HEK293 (cell line): ENCODE measurements at regions not wholly inside any gene's neighbourhood (a gene's known extent, or its start where the extent isn't known, plus 50 kb on each side); places are given as distances from the start of the nearest gene placed in this dataset.

Experiments used
- RBAK ChIP-seq: fragments of 450-650 bp; formaldehyde crosslinking; IDR thresholded peaks from 2 replicates; pipeline ENCODE4 v1.5.1; 2016; ENCODE audit warnings: missing biosample characterization, missing genetic modification characterization
- ZNF121 ChIP-seq: fragments of 450-650 bp; formaldehyde crosslinking; IDR thresholded peaks from 2 replicates; pipeline ENCODE4 v1.5.1; 2016; ENCODE audit warnings: missing biosample characterization, missing genetic modification characterization
- ZNF146 ChIP-seq: fragments of 450-650 bp; formaldehyde crosslinking; IDR thresholded peaks from 2 replicates; pipeline ENCODE4 v1.5.1; 2016; ENCODE audit warnings: missing biosample characterization, missing genetic modification characterization
- ZNF23 ChIP-seq: fragments of 450-650 bp; formaldehyde crosslinking; IDR thresholded peaks from 2 replicates; pipeline ENCODE4 v1.5.1; 2016; ENCODE audit warnings: missing biosample characterization, missing genetic modification characterization, borderline replicate concordance
- ZNF292 ChIP-seq: fragments of 450-650 bp; formaldehyde crosslinking; IDR thresholded peaks from 2 replicates; pipeline ENCODE4 v1.5.1; 2016; ENCODE audit warnings: low read depth, missing biosample characterization, missing genetic modification characterization, borderline replicate concordance
- ZNF707 ChIP-seq: fragments of 450-650 bp; formaldehyde crosslinking; IDR thresholded peaks from 2 replicates; pipeline ENCODE4 v1.5.1; 2016; ENCODE audit warnings: missing biosample characterization, missing genetic modification characterization
- TF ChIP-seq, protein P1 (sequence below): fragments of 450-650 bp; formaldehyde crosslinking; IDR thresholded peaks from 2 replicates; pipeline ENCODE4 v1.5.1; 2016; ENCODE audit warnings: missing biosample characterization, missing genetic modification characterization
- TF ChIP-seq, protein P2 (sequence below): fragments of 450-650 bp; formaldehyde crosslinking; conservative IDR thresholded peaks from 2 replicates; pipeline ENCODE4 v1.5.1; 2016; ENCODE audit warnings: low read depth, missing biosample characterization, missing genetic modification characterization
- TF ChIP-seq, protein P3 (sequence below): fragments of 450-650 bp; formaldehyde crosslinking; IDR thresholded peaks from 2 replicates; pipeline ENCODE4 v1.5.1; 2016; ENCODE audit warnings: missing biosample characterization, missing genetic modification characterization

DNA sequence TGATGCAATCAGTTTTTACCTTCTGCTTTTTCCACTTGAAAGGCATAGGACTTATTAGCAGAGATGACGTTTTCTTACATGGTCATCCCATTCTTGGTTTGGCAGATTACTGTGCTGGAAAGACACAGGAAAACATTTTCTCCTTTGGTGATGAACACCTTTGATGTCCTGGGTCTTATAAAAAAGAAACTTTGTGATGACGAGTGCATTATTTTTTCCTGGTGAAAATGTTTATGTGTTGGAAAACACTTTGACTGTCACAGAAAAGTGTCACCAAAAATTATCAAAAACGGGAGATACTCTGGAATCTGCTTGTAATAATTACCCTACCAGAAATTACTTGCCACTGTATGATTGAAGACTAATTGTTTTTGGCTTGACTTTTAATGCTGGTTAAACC, 2020.9 kb downstream of the MAT2B start:
- TF ChIP-seq, protein P1, sequence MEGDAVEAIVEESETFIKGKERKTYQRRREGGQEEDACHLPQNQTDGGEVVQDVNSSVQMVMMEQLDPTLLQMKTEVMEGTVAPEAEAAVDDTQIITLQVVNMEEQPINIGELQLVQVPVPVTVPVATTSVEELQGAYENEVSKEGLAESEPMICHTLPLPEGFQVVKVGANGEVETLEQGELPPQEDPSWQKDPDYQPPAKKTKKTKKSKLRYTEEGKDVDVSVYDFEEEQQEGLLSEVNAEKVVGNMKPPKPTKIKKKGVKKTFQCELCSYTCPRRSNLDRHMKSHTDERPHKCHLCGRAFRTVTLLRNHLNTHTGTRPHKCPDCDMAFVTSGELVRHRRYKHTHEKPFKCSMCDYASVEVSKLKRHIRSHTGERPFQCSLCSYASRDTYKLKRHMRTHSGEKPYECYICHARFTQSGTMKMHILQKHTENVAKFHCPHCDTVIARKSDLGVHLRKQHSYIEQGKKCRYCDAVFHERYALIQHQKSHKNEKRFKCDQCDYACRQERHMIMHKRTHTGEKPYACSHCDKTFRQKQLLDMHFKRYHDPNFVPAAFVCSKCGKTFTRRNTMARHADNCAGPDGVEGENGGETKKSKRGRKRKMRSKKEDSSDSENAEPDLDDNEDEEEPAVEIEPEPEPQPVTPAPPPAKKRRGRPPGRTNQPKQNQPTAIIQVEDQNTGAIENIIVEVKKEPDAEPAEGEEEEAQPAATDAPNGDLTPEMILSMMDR (tag by site-specific recombination): no peak
- TF ChIP-seq ZNF23 (no peak), ZNF146 (no peak), ZNF121 (no peak), ZNF707 (tag by site-specific recombination) (no peak), ZNF292 (tag by site-specific recombination) (no peak), RBAK (tag by site-specific recombination) (no peak)
- TF ChIP-seq, protein P2, sequence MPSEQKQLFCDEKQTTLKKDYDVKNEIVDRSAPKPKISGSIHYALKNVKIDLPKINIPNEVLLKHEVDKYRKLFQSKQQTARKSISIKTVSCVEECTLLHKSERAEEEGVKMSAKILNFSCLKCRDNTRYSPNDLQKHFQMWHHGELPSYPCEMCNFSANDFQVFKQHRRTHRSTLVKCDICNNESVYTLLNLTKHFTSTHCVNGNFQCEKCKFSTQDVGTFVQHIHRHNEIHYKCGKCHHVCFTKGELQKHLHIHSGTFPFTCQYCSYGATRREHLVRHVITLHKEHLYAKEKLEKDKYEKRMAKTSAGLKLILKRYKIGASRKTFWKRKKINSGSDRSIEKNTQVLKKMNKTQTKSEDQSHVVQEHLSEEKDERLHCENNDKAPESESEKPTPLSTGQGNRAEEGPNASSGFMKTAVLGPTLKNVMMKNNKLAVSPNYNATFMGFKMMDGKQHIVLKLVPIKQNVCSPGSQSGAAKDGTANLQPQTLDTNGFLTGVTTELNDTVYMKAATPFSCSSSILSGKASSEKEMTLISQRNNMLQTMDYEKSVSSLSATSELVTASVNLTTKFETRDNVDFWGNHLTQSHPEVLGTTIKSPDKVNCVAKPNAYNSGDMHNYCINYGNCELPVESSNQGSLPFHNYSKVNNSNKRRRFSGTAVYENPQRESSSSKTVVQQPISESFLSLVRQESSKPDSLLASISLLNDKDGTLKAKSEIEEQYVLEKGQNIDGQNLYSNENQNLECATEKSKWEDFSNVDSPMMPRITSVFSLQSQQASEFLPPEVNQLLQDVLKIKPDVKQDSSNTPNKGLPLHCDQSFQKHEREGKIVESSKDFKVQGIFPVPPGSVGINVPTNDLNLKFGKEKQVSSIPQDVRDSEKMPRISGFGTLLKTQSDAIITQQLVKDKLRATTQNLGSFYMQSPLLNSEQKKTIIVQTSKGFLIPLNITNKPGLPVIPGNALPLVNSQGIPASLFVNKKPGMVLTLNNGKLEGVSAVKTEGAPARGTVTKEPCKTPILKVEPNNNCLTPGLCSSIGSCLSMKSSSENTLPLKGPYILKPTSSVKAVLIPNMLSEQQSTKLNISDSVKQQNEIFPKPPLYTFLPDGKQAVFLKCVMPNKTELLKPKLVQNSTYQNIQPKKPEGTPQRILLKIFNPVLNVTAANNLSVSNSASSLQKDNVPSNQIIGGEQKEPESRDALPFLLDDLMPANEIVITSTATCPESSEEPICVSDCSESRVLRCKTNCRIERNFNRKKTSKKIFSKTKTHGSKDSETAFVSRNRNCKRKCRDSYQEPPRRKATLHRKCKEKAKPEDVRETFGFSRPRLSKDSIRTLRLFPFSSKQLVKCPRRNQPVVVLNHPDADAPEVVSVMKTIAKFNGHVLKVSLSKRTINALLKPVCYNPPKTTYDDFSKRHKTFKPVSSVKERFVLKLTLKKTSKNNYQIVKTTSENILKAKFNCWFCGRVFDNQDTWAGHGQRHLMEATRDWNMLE (tag by site-specific recombination): no peak
- TF ChIP-seq, protein P3, sequence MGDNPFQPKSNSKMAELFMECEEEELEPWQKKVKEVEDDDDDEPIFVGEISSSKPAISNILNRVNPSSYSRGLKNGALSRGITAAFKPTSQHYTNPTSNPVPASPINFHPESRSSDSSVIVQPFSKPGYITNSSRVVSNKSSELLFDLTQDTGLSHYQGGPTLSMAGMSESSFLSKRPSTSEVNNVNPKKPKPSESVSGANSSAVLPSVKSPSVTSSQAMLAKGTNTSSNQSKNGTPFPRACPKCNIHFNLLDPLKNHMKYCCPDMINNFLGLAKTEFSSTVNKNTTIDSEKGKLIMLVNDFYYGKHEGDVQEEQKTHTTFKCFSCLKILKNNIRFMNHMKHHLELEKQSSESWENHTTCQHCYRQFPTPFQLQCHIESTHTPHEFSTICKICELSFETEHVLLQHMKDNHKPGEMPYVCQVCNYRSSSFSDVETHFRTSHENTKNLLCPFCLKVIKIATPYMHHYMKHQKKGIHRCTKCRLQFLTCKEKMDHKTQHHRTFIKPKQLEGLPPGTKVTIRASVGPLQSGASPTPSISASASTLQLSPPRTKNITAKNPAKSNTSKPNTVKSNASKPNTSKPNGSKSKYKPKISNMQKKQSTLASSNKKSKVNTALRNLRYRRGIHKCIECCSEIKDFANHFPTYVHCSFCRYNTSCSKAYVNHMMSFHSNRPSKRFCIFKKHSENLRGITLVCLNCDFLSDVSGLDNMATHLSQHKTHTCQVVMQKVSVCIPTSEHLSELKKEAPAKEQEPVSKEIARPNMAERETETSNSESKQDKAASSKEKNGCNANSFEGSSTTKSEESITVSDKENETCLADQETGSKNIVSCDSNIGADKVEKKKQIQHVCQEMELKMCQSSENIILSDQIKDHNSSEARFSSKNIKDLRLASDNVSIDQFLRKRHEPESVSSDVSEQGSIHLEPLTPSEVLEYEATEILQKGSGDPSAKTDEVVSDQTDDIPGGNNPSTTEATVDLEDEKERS (tag by site-specific recombination): no peak
